ENCODE measurements at regions not wholly inside any gene's neighbourhood (a gene's known extent, or its start where the extent isn't known, plus 50 kb on each side); places are given as distances from the start of the nearest gene placed in this dataset.
"Not testable (repeated sequence)": the region's sequence is repeated elsewhere in the genome, so short reads cannot be mapped to it uniquely, and the experiment has no call there.

DNA sequence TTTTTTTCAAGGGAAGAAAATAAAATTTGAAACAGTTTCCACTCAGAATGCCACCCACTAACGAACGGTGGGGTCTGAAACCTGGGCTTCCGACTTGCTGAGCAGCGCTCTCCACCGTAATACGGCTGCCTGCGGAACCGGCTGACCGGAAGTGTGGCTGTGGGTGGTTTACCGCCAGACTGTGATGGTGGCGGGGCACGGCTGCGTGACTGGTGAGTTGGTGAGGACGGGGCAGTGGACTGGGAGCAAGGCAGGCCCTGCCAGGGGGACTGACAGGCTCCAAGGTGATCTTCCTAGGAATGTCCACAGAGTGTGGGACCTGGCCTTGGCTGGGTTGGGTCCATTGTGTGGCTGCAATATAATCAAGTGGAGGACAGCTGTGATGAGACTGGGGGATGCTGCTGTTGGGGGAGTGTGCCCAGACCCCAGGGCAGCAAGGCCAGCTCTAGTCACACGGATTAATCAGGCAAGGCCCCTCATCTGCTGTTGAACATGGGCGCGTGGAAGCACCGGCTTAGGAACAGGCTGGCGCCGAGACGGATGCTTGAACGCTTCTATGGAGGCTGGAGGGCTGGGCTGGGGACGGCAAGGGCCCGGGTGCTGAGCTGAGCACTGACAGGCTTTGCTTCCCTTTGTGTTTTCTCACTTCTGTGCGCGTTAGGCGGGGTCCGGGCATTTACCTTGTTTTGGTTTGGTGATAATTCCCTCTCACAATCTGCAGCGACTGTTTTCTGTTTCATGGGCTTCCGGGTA is 357.7 kb upstream of the SPRED2 start:
- DNase-seq (ENCODE audit: low spot score) = no peak

DNA sequence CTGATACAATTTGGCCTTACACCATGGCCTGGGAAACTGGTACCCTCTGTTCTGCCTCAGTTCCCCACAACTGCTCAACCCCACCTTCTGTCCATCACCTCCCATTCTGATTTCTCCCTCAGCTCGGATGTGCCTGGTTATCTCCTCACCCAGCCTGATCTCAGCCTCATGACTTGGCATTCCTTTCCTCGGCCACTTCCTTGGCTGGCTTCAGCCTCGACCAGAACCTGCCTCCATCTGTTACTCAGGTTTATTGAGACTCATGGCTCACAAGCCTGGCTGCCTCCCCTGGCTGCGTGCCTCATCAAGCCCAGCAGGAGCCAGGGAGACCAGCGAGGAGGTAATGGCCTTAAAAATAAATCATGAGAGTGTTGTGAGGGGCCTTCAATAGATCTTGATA is 356.2 kb upstream of the SPRED2 start:
- DNase-seq (ENCODE audit: low spot score) = no peak

DNA sequence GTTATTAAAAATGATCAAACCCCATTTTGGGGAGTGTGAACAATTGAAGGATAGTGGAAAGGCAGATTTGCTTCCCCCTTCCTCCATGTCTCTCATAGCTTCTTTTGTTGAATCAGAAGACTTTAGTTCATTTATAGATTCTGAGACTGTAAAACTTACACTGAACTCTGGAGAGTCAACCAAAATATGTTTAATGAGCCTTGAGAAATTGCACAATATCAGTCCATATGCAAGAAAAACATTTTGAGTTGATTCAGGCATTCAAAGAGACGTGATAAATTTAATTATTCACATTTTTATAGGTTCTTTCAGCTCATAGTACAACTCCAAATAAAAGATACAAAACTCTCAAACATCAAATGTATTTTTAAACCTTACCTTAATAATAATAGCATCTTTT is 354.4 kb upstream of the SPRED2 start:
- DNase-seq (ENCODE audit: low spot score) = no peak

DNA sequence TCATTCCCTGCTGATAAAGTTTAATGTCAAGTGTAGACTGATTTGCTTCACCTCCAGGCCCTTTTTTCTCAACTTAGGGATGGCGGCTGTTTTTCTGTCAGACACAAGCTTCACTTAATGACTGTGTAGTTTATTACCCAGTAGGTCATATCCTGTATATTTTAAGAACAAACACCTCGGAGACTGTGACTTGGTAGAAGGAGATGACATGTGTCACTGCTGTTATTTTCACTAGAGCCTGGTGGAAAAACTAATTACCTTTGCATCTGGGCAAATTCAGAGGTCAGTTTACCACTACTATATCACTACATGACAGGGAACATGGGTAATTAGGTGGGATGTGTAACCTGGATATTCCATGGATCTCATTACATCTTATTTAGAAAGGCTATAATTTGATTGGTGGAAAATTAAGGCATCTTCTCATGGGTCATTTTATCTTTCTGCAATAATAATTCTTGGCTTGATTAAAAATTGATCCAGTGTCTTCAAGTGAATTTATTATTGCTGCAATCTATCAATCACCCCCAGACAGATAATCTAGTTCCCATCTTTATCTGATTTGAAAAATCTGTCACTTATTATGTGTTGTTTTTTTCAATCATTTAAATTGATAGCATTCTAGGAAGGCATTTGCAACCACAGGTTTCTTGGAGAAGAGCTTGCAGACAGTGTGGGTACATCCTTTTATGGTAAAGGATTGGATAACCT is 353.8 kb upstream of the SPRED2 start:
- DNase-seq (ENCODE audit: low spot score) = no peak

DNA sequence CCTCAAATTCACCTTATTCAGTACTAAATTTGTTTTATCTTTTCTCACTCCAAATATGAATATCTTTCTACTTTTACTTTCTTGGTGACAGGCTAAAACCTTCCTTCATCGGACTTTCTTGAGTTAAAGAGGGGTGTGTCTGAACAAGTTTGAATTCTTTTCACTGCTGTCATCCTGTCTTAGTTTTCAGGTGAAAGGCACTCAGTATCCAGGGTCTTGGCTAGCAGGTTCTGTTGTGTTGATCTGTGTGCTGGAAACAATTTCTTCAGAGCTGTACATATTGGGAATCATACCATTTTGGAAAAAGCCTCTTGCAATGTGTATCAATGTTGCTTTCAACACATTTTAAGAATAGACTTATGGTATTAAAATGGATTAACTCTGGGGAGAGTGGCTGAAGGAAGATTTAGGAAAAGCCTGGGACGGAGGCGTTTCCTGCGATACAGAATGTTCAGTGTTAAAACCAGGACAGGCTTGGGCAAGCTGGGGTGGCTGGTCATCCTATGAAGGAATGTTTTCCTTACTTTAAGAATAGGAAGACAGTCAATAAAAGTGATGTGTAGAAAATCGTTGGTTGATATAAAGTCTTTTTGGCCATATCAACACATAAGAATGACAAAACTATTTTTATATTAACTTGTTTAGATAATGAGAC is 350.7 kb upstream of the SPRED2 start:
- no peak for DNase-seq (ENCODE audit: low spot score)

DNA sequence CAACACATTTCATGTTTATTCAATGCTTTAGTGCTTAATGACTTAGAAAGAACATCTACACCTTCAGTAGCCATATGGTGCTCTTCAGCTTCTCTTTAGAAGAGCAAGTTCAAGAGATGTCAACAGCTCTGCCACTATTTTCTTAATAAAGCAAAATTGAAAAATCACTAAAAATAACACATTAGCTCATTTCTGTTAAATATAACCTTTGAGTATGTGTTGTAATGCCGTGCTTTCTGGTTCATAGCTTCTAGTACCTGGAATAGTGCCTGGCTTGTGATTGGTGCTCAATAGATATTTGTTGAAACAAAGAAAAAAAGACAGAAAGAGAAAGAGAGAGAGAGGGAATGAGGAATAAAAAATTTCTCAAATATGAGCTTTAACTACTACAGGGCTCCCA is 349.8 kb upstream of the SPRED2 start:
- DNase-seq (ENCODE audit: low spot score) = no peak

DNA sequence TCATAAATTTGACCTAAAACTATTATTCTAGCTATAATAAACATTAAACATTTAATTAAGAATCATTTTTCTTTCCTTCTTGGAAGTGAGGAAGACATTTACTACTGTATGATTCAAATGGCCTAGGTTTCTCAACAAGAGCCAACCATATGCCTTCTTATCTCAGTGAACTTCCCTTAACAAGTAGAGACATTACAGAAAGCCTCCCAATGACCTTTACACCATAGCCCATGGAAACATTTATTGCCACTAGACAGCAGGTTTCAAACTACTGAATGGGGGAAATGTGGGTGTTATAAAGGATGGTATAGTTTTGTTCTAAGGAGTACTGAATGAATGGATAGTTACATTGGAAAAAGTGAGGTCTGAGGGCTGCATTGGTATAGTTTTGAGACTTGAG is 349.4 kb upstream of the SPRED2 start:
- DNase-seq (ENCODE audit: low spot score) = no peak

DNA sequence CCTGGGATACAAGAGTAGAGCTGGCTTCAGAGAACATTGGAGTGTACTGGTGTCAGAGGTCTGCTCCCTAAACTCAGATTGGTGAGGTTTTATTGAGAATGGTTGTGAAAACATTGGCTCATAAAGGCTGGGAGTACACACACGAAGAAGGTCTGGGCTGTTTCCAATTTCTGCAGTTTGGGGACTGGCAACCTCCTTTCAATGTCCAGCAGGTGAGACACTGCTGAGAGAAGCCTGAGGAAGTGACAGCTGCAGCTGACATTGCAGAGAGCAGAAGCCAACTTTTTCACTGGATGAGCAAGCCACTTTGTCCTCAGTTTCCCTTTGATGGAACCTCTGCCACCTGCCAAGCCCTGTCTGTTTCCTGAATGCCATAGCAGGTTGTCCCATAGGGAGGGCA is 346.6 kb upstream of the SPRED2 start:
- no peak for DNase-seq (ENCODE audit: low spot score)

DNA sequence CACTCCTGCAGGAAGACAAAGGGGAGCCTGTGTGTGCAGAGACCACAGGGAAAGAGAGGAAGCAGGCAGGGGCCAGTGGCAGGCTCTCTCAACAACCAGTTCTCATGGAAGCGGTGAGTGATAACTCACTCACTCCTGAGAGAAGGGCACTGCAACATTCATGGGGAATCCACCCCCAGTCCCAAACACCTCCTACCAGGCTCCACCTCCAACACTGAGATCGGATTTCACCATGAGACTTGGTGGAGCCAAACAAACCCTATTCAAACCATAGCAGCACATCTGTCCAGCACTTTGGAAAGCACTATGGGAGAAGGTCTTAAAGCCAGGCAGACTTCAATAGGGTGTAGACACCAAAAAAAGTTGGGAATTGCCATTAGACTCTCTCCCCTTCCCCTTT is 345.7 kb upstream of the SPRED2 start:
- no peak for DNase-seq (ENCODE audit: low spot score)

DNA sequence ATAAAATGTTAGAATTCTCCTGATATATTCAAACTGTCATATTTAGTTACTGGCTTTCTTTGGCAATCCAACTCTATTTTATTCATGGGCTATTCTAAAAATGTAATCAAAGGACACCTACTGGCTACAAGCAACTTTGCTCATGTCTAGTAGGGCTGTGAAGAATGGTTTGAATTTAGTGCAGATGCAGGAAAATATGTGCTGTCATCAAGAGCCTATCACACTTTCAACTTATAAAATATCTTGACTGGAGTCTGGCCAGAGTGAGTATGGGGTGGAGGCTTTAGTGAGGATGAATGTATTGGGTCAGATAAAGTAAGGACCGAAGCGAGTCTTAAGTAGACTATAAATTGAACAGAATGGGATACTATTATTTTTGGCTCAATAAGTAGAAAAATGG is 343.4 kb upstream of the SPRED2 start:
- no peak for DNase-seq (ENCODE audit: low spot score)

DNA sequence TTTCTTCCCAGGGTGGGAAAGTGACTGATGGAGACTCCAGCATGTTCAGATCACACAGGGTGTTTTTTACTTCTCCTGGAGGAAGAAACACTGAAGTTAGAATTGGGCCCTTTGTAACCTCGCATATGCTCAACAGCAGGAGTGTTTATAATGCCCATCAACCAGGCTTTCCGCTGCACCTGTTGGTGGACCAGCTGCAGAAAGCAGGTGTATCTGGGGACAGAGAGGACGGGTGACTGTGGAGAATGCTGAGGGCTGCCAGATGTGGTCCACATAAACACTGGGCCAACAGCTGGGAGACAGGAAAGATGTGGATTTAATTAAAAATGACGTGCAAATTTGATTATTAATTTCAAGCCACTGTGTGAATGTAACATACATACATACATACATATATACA is 335.5 kb upstream of the SPRED2 start:
- DNase-seq (ENCODE audit: low spot score) = no peak

DNA sequence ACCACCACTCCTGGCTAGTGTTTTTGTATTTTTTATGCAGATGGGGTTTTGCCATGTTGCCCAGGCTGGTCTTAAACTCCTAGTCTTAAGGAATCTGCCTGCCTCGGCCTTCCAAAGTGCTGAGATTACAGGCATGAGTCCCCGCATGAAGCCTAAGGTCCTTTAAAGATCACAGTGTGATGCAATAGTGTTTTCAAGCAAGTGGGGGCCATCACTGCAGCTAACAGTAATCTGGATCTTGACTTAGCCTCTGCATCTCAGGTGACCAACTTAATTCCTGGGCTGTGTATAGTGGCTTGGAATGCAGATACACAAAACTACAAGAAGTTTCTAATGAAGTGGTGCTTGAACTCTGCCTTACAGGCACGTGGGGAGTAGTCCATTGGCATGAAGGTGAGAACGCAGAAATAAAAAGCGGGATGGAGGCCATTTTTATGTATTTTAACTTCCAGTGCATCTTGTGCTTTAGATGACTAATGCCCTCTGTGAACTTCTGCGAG is 334.4 kb upstream of the SPRED2 start:
- DNase-seq (ENCODE audit: low spot score) = no peak

DNA sequence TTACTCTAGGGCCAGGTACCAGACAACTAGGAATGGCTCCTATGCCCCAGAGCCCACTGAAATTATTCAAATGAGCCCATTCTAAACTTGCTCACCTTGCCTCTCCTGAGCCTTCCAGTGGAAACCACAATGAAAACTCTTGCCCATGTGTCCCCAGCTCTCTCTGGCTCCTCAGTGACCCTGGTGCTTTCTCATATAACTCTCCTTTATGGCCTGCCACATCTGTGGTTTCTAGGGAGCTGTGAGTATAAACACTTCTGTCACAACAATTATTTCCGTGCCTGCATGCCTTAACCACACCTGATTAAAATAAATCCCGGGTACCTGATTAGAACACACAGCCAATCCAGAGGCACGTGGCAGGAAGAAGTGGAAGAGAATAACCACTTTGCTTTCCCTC is 333.0 kb upstream of the SPRED2 start:
- no peak for DNase-seq (ENCODE audit: low spot score)

DNA sequence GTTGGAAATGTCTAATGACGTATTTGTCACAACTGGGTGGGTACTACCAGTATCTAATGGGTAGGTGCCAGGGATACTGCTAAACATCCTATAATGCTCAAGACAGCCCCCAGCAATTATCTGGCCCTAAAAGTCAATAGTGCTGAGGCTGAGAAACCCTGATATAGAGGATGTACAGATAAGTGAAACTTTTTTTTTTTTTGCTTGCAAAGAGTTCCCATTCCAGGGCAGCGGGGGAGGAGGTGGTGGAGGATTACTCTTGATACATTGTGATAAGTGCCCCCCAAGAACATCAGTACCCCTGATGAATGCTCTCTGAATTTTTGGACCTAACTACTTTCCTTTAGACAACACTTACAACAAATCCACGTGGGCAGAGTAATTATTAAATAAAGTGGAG is 329.7 kb upstream of the SPRED2 start:
- no peak for DNase-seq (ENCODE audit: low spot score)

DNA sequence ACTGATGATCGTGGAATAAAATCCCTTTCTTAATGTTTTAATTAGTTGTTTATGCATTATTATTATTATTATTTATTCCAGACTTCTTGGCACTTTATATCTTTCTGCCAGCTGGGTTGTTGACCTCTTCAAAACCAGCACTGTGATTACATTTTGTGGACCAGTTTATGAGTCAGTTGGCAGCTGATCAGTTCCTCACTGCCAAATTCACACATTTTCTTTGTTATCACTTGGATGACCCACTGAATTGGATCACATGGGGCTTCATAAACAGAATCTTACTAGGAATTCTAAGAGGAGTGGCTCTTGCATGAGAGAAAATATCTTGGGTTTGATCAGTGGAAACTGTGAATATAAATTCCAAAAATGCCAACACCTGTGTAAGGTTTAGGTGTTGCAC is 321.8 kb upstream of the SPRED2 start:
- DNase-seq (ENCODE audit: low spot score) = no peak

DNA sequence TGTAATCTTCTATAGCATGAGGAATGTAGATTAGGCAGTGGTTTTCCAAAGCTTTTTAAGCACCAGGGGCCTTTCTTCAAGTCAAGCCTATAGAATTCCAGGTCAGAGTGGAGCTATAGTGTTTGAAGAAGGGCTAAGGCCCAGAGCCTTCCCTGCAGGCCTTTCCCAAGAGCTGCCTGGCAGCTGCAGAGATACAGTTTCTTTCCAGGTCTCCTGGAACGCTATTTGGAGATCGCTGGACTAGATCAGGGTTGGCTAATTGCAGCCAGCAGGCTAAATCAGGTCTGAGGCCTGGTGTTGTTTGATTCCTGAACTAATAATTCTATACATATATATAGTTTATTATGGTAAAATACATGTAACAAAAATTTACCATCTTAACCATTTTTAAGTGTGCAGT is 319.0 kb upstream of the SPRED2 start:
- DNase-seq (ENCODE audit: low spot score) = no peak

DNA sequence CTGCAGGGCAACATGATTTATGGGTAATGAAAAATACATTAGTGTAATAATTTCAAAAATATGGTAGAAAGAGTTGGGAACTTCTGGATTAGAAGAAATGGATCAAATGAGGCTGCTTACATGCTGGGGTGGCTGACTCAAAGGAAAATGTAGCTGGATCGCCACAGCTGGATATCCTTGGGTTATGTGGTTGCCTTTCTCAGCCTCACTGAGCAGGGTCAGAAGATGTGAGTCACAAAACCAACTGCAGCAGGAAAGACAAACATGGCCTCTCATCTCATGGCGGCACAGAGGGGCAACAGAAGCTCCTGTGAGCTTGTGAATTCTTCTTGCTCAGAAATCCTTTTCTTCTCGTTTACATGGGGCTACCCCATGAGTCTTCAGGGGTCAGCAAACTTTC is 317.1 kb upstream of the SPRED2 start:
- DNase-seq (ENCODE audit: low spot score) = peak; percentile 41

DNA sequence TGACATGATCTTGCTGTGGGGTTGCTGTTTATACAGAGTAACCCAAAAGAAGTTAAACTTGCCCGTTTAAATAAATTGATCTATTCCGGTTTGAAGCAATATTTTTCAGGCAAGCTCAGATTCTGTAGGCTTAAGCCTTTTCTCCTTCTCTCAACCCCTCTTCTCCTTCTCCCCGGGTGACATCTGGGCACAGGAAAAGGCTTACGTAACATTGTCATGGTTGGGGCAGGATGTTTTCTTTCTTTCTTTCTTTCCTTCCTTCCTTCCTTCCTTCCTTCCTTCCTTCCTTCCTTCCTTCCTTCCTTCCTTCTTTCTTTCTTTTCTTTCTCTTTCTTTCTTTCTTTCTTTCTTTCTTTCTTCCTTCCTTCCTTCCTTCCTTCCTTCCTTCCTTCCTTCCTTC is 315.5 kb upstream of the SPRED2 start:
- not testable (repeated sequence) for DNase-seq (ENCODE audit: low spot score)

DNA sequence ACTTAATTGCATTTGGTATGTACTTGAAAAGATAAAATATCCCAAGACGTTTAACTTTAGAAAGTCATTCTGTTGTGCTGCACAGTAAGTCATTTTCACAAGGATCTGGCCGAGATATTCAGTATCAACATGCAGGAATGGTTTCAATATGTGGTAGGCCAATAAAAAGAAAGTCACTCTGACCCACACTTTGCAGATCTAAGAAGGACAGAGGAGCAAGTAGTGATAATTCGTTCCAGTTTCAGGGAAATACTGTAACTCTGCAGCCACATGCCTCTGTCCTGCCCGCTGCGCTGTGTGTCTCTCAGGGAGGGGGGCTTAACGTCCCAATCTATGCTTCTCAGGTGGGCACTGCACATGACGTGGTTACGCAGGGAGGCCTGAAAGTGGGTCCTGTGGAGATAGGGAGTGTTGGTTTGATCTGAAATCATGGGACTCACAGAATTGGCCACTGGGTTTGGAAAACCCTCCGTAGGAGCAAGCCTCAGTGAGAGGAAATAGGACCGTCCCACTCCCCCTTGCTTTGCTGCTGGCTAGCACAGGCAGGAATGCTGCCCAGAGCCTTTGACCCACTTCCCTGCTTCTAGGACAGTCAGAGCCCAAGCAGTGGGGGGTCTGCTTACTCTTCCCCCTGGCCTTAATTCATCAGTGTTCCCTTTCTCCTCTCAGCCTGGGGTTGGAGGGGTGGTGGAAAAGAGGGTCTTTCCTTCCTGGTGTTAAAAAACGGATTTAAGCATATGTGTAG is 314.7 kb upstream of the SPRED2 start:
- DNase-seq (ENCODE audit: low spot score) = peak; percentile 11

DNA sequence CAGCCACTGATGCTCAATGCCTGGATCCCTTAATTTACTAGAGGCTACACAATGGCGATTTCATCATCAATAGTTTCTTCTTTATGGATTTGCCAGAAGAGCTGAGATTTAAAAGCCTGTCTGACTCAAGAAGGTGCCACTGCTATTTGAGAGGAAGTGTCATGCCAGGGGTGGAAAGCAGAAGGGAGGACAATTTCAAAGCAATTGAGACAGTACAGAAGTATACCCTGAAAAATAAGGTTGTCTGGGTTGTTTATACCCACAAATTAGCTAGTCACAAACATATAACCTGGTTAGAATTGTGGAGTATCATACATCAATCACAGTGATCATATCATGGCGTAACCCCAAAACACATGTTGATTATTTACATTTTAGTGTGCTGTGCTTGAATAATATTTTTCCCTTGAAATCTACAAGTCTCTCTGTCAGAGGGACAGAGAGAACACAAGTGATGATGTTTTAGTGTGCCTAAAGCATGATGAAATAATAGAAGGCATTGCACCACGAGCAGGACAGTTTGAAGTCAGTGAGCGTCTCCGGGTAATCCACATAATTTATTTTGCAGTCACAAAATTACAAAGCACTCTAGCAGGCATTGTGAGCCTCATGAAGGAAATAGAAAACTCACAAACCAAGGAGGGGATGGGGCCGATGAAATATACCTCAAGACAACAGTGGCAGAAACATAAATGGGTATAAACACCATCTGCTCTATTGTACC is 312.2 kb upstream of the SPRED2 start:
- no peak for DNase-seq (ENCODE audit: low spot score)

DNA sequence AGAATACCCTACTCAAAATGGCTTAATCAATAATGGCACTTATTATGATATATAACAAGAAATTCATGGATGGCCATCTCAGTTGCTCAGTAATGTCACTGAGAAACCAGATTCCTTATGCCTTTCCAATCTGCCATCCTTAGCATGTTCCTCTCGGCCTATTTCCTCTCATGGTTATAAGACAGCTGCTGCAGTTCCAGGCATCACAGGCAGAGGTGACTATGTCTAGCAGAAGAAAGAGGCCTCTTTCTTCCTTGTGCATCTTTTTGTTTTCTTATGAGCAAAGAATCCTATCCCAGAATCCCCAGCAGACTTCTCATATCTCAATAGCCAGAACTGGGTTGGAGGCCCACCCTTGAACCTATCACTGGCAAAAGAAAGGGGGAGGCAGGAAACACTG is 310.6 kb upstream of the SPRED2 start:
- no peak for DNase-seq (ENCODE audit: low spot score)

DNA sequence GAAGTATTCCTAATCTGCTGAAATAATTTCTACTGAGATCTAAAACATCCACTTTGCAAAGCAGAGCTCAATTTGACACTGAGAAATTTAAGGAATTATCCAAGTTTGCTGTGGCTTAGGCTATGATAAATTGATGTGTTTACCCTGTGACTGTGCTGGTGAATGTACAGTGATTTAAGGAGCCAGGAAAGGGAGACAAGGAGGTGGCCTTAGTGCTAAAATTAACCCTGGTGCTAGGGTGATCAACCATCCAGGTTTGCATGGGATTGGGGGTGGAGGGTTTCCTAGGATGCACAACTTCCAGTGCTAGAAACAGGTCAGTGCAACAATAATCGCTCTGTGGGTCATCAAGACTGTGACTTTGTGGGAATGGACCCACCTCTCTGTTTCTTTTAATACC is 307.5 kb upstream of the SPRED2 start:
- no peak for DNase-seq (ENCODE audit: low spot score)
